H1 (cell line): ENCODE measurements at regions not wholly inside any gene's neighbourhood (a gene's known extent, or its start where the extent isn't known, plus 50 kb on each side); places are given as distances from the start of the nearest gene placed in this dataset.

Experiments used
- CTCF ChIA-PET: fragments of 300-600 bp; sonication (Branson Sonifier 250); formaldehyde crosslinking; loops from one replicate; lab custom pipeline; 2021; ENCODE audit not compliant: partially characterized antibody; lab: Charles Lee
- POLR2A ChIA-PET: fragments of 300-600 bp; sonication (Branson Sonifier 250); formaldehyde crosslinking; loops from one replicate; lab custom pipeline; 2021; ENCODE audit warnings: inconsistent platforms; ENCODE audit not compliant: partially characterized antibody; lab: Charles Lee
- DNase-seq, 2 experiments: peaks; one replicate each; pipeline versions ENCODE4 v3.0.0 to v3.0.0-alpha.2; 2010 to 2022; ENCODE audit warnings: low spot score in 2 of 2, low read depth in 1 of 2, mixed read lengths in 1 of 2
- FAIRE-seq: peaks from 2 replicates; lab custom pipeline; 2011; peaks lifted over from hg19 to GRCh38; lab: Jason Lieb, UNC
- H2AFZ ChIP-seq: 2 replicates; pipeline ENCODE4 v1.8.1; 2012; ENCODE audit warnings: low read length, inconsistent platforms
- H2AK5ac ChIP-seq: 2 replicates; pipeline ENCODE4 v1.6.1; 2013; ENCODE audit warnings: low read depth, low read length
- H2BK120ac ChIP-seq: replicated peaks from 2 replicates; pipeline ENCODE3; 2013; ENCODE audit warnings: low read depth, low read length, inconsistent platforms
- H2BK12ac ChIP-seq: 2 replicates; pipeline ENCODE4 v1.6.1; 2013; ENCODE audit warnings: low read depth, low read length
- H2BK15ac ChIP-seq: 2 replicates; pipeline ENCODE4 v1.6.1; 2013; ENCODE audit warnings: low read length
- H2BK20ac ChIP-seq: 2 replicates; pipeline ENCODE4 v1.6.1; 2013; ENCODE audit warnings: low read length
- H2BK5ac ChIP-seq: 2 replicates; pipeline ENCODE4 v1.6.1; 2013; ENCODE audit warnings: low read depth, low read length
- H3K14ac ChIP-seq: 2 replicates; pipeline ENCODE4 v1.6.1; 2013; ENCODE audit warnings: inconsistent platforms; ENCODE audit not compliant: insufficient read length
- H3K18ac ChIP-seq: 2 replicates; pipeline ENCODE4 v1.6.1; 2013; ENCODE audit warnings: low read length; ENCODE audit errors: extremely low read depth
- H3K23ac ChIP-seq: 2 replicates; pipeline ENCODE4 v1.6.1; 2013; ENCODE audit warnings: inconsistent platforms; ENCODE audit not compliant: insufficient read length
- H3K23me2 ChIP-seq: 2 replicates; pipeline ENCODE4 v1.6.1; 2013; ENCODE audit warnings: low read depth, low read length
- H3K27ac ChIP-seq: 2 replicates; pipeline ENCODE4 v1.6.1; 2011; ENCODE audit warnings: low read depth, low read length, inconsistent platforms
- H3K27me3 ChIP-seq, 4 experiments: replicated peaks in 1 of 4; 1 replicate in 1 of 4; 2 replicates in 3 of 4; pipeline versions ENCODE4 v1.6.1 to v1.8.1; 2011 to 2013; ENCODE audit warnings: low read length in 3 of 4, mild to moderate bottlenecking in 3 of 4, inconsistent platforms in 2 of 4, mixed read lengths in 2 of 4, moderate library complexity in 1 of 4; ENCODE audit not compliant: control insufficient read depth in 3 of 4, insufficient read depth in 3 of 4; ENCODE audit errors: extremely low read depth in 1 of 4
- H3K36me3 ChIP-seq, 4 experiments: 2 replicates each; pipeline versions ENCODE4 v1.6.1 to v1.8.1; 2011 to 2013; ENCODE audit warnings: mild to moderate bottlenecking in 4 of 4, low read length in 3 of 4, moderate library complexity in 2 of 4, control low read depth in 1 of 4, inconsistent platforms in 1 of 4; ENCODE audit not compliant: insufficient read depth in 4 of 4, control insufficient read depth in 2 of 4
- H3K4ac ChIP-seq: replicated peaks from 2 replicates; pipeline ENCODE3; 2013; ENCODE audit warnings: low read length, low read depth, mixed read lengths, inconsistent platforms; ENCODE audit not compliant: insufficient read length
- H3K4me1 ChIP-seq, 4 experiments: replicated peaks in 1 of 4; 1 replicate in 1 of 4; 2 replicates in 3 of 4; pipeline versions ENCODE4 v1.6.1 to v1.8.1; 2011 to 2013; ENCODE audit warnings: low read length in 3 of 4, inconsistent platforms in 2 of 4, mixed read lengths in 1 of 4; ENCODE audit not compliant: insufficient read depth in 4 of 4, control insufficient read depth in 3 of 4
- H3K4me2 ChIP-seq, 2 experiments: 2 replicates each; pipeline versions ENCODE4 v1.6.1 to v1.8.1; 2011 to 2013; ENCODE audit warnings: low read depth in 2 of 2, low read length in 2 of 2, control low read depth in 1 of 2, inconsistent platforms in 1 of 2, mild to moderate bottlenecking in 1 of 2; ENCODE audit not compliant: insufficient read depth in 1 of 2
- H3K4me3 ChIP-seq, 4 experiments: fragments of 200-600, 300-600 bp in 1 of 4; sonication (generic), shearing (Covaris generic), sonication (Bioruptor Twin) in 1 of 4; 2 replicates each; pipeline versions ENCODE4 v1.5.1 to v1.8.1; 2011 to 2016; ENCODE audit warnings: low read length in 4 of 4, low read depth in 3 of 4, control low read depth in 2 of 4, inconsistent platforms in 2 of 4, mild to moderate bottlenecking in 2 of 4, mixed read lengths in 1 of 4, moderate library complexity in 1 of 4; ENCODE audit not compliant: insufficient read depth in 2 of 4; ENCODE audit errors: extremely low read depth in 1 of 4
- H3K56ac ChIP-seq: replicated peaks from 2 replicates; pipeline ENCODE3; 2013; ENCODE audit warnings: low read depth, mild to moderate bottlenecking, mixed read lengths, low read length, inconsistent platforms; ENCODE audit not compliant: insufficient read length
- H3K79me1 ChIP-seq: 2 replicates; pipeline ENCODE4 v1.6.1; 2013; ENCODE audit warnings: low read depth, low read length, control low read depth
- H3K79me2 ChIP-seq, 2 experiments: 2 replicates each; pipeline versions ENCODE4 v1.6.1 to v1.8.1; 2012 to 2013; ENCODE audit warnings: low read length in 2 of 2, mild to moderate bottlenecking in 2 of 2, inconsistent platforms in 1 of 2; ENCODE audit not compliant: insufficient read depth in 2 of 2, control insufficient read depth in 1 of 2
- H3K9ac ChIP-seq, 4 experiments: replicated peaks in 1 of 4; 1 replicate in 1 of 4; 2 replicates in 3 of 4; pipeline versions ENCODE4 v1.6.1 to v1.8.1; 2011 to 2013; ENCODE audit warnings: low read depth in 3 of 4, low read length in 3 of 4, control low read depth in 2 of 4, mild to moderate bottlenecking in 2 of 4, moderate library complexity in 2 of 4, inconsistent platforms in 1 of 4; ENCODE audit errors: extremely low read depth in 1 of 4
- H3K9me3 ChIP-seq, 2 experiments: 2 replicates each; pipeline versions ENCODE4 v1.6.1 to v1.8.1; 2012 to 2013; ENCODE audit warnings: mild to moderate bottlenecking in 2 of 2, moderate library complexity in 2 of 2, control low read depth in 1 of 2, inconsistent platforms in 1 of 2, low read depth in 1 of 2, low read length in 1 of 2, mixed read lengths in 1 of 2; ENCODE audit not compliant: insufficient read depth in 2 of 2
- H4K20me1 ChIP-seq, 2 experiments: replicated peaks in 1 of 2; 2 replicates each; pipeline versions ENCODE3 to v1.8.1; 2011 to 2013; ENCODE audit warnings: inconsistent platforms in 2 of 2, low read length in 2 of 2, mild to moderate bottlenecking in 1 of 2; ENCODE audit not compliant: insufficient read depth in 2 of 2, control insufficient read depth in 1 of 2
- H4K5ac ChIP-seq: 2 replicates; pipeline ENCODE4 v1.6.1; 2013; ENCODE audit warnings: low read length, low read depth, mixed read lengths, inconsistent platforms; ENCODE audit not compliant: insufficient read length
- H4K8ac ChIP-seq: 2 replicates; pipeline ENCODE4 v1.8.0; 2013; ENCODE audit warnings: mild to moderate bottlenecking, moderate library complexity, low read length, inconsistent platforms; ENCODE audit not compliant: insufficient read depth; ENCODE audit errors: extremely low read depth
- H4K91ac ChIP-seq: replicated peaks from 2 replicates; pipeline ENCODE3; 2013; ENCODE audit warnings: low read length, mixed read lengths, inconsistent platforms; ENCODE audit not compliant: insufficient read length
- CTCF ChIP-seq, 3 experiments: IDR thresholded peaks; 1 replicate in 2 of 3; 2 replicates in 1 of 3; pipeline versions ENCODE4 v1.5.1 to v1.6.1; 2011; ENCODE audit warnings: low read length in 3 of 3, mild to moderate bottlenecking in 3 of 3, inconsistent platforms in 2 of 3, low read depth in 1 of 3, moderate library complexity in 1 of 3; ENCODE audit not compliant: insufficient read depth in 1 of 3; ENCODE audit errors: control extremely low read depth in 1 of 3
- E2F6 ChIP-seq: IDR thresholded peaks from 2 replicates; pipeline ENCODE4 v1.6.1; 2012; ENCODE audit warnings: inconsistent platforms
- GTF2F1 ChIP-seq: IDR thresholded peaks from 2 replicates; pipeline ENCODE4 v1.6.1; 2012; ENCODE audit warnings: low read depth, low read length, improper control_type of control experiment, borderline replicate concordance
- HDAC6 ChIP-seq: IDR thresholded peaks from one replicate; pipeline ENCODE4 v1.7.1; 2012; ENCODE audit warnings: low read depth, mild to moderate bottlenecking, inconsistent platforms, low read length, moderate library complexity
- JUN ChIP-seq: IDR thresholded peaks from 2 replicates; pipeline ENCODE4 v1.6.1; 2011; ENCODE audit warnings: low read depth, mild to moderate bottlenecking, improper control_type of control experiment, low read length
- MAFK ChIP-seq: IDR thresholded peaks from 2 replicates; pipeline ENCODE4 v1.6.1; 2012; ENCODE audit warnings: low read depth, mild to moderate bottlenecking, improper control_type of control experiment, low read length
- NRF1 ChIP-seq: IDR thresholded peaks from 2 replicates; pipeline ENCODE4 v1.6.1; 2011; ENCODE audit warnings: mild to moderate bottlenecking, low read depth, low read length, improper control_type of control experiment
- RNF2 ChIP-seq: fragments of 200-900, 300-1000 bp; sonication (generic); IDR thresholded peaks from 2 replicates; pipeline ENCODE4 v1.7.1; 2016; ENCODE audit warnings: borderline replicate concordance, low read depth, mild to moderate bottlenecking, antibody characterized with exemption, low read length; ENCODE audit not compliant: poor library complexity, severe bottlenecking; ENCODE audit errors: missing control alignments
- RXRA ChIP-seq: IDR thresholded peaks from 2 replicates; pipeline ENCODE4 v1.6.1; 2011; ENCODE audit warnings: low read depth, mild to moderate bottlenecking, low read length, moderate library complexity; ENCODE audit not compliant: insufficient read depth
- YY1 ChIP-seq: IDR thresholded peaks from 2 replicates; pipeline ENCODE4 v1.6.1; 2011; ENCODE audit warnings: low read depth, mild to moderate bottlenecking, low read length
- WGBS, 2 experiments: shearing (Covaris generic) in 1 of 2; methylation state at CpG; one replicate each; pipeline versions ENCODE4 v1.1.6 to v1.1.7; 2013 to 2015; ENCODE audit warnings: low lambda C conversion rate in 2 of 2, mixed read lengths in 2 of 2, inconsistent platforms in 1 of 2, low coverage in 1 of 2, missing lambda C conversion rate in 1 of 2; ENCODE audit not compliant: insufficient replicate concordance in 2 of 2, insufficient coverage in 1 of 2, insufficient read length in 1 of 2; ENCODE audit errors: extremely low coverage in 1 of 2, missing lambda C conversion rate in 1 of 2; 5-methylcytosine and 5-hydroxymethylcytosine counted together

- Histone ChIP-seq H2BK5ac (no peak overlapping the region), H3K9me3 (no peaks in the 10 kb centered on the region), H3K9ac (no peak overlapping the region), H3K23ac (no peak overlapping the region), H4K91ac (peak overlapping the region; percentile 38), H3K27ac (no peak overlapping the region), H3K4ac (peak overlapping the region; percentile 17), H2AFZ (no peak overlapping the region), H2BK120ac (peak overlapping the region; percentile 57), H3K56ac (no peak overlapping the region), H3K14ac (no peak overlapping the region), H2BK15ac (no peak overlapping the region), H3K23me2 (no peaks in the 10 kb centered on the region)
- no peak for DNase-seq
- POLR2A ChIA-PET = interaction anchor here (0.7 kb wide), 1 partner anchor 9 kb away, joined by 3 read pairs; no protein-coding TSS in a partner anchor
- TF ChIP-seq MAFK = no peak
- no peak for TF ChIP-seq YY1
- TF ChIP-seq E2F6 = no peak
- TF ChIP-seq CTCF (IDR thresholded peaks at IDR 0.05; ENCODE audit: control extremely low read depth in 1 of 3, insufficient read depth in 1 of 3, low read depth in 1 of 3, low read length in 3 of 3) = no peak
- no peak for TF ChIP-seq NRF1
- no peak for TF ChIP-seq RNF2
- no peak for TF ChIP-seq GTF2F1
- no peak for TF ChIP-seq RXRA
- no peak for TF ChIP-seq JUN
- no peak for TF ChIP-seq HDAC6
- TF ChIP-seq, all 59 proteins: peak for 0
- Histone ChIP-seq H3K36me3 (no peaks in the 10 kb centered on the region), H3K79me1 (no peaks in the 10 kb centered on the region), H3K4me1 (peaks cover 4 to 22% (median 12%) of the 10 kb centered on the region in 4 experiments; a peak in 6 of 7 replicates), H4K20me1 (no peaks in the 10 kb centered on the region), H2AK5ac (no peak overlapping the region), H2BK20ac (peak overlapping the region; percentile 24; the same call in 1 of the 2 replicates), H2BK12ac (peak overlapping the region; percentile 71; the same call in 1 of the 2 replicates), H3K27me3 (no peaks in the 10 kb centered on the region), H4K5ac (peak overlapping the region; percentile 63), H3K79me2 (no peaks in the 10 kb centered on the region), H3K4me3 (no peak overlapping the region; a peak in 1 of 8 replicates), H4K8ac (no peak overlapping the region), H3K4me2 (peak overlapping the region; percentile 35 to 45; a peak in 3 of 4 replicates), H3K18ac (peak overlapping the region; percentile 34; the same call in 1 of the 2 replicates)
- FAIRE-seq = no peak
- CTCF ChIA-PET = interaction anchor here (0.9 to 6.8 kb wide), 12 partner anchors 8 to 390 kb away, joined by 3 to 54 read pairs (median 4); no protein-coding TSS in a partner anchor
- 74% methylated on average over 4 of the region's 4 CpGs; no CpG with 5 or more reads in 1 of the 2 experiments for WGBS, 2 experiments
Measured at GRCh38 chr1:58157256-58157655, 389.3 kb downstream of the OMA1 start.
